ENCODE measurements at regions not wholly inside any gene's neighbourhood (a gene's known extent, or its start where the extent isn't known, plus 50 kb on each side); places are given as distances from the start of the nearest gene placed in this dataset.

- TF ChIP-seq POLR2A (IDR thresholded peaks at IDR 0.05): no peak
- no peak for TF ChIP-seq CTCF (IDR thresholded peaks at IDR 0.05)
Measured at GRCh38 chr19:28697308-28697707, 515.6 kb downstream of the UQCRFS1 start.
